Stimulated activated CD4-positive, alpha-beta T cell treated with anti-CD3 and anti-CD28 coated beads, TNF-alpha, amount 100 ng/mL, for 48 hours (primary cell): ENCODE measurements at regions not wholly inside any gene's neighbourhood (a gene's known extent, or its start where the extent isn't known, plus 50 kb on each side); places are given as distances from the start of the nearest gene placed in this dataset.
A peak's percentile ranks its signal among the peaks of the same experiment; 100 is the strongest.

Source experiments
- DNase-seq, 3 donors: peaks; one replicate each; pipeline ENCODE4 v3.0.0-alpha.2; 2020; ENCODE audit warnings: low read depth in 3 of 3

GRCh38 chr9:88326936-88327335 is 61.3 kb upstream of the SPIN1 start:
- DNase-seq, result no peak

DNA sequence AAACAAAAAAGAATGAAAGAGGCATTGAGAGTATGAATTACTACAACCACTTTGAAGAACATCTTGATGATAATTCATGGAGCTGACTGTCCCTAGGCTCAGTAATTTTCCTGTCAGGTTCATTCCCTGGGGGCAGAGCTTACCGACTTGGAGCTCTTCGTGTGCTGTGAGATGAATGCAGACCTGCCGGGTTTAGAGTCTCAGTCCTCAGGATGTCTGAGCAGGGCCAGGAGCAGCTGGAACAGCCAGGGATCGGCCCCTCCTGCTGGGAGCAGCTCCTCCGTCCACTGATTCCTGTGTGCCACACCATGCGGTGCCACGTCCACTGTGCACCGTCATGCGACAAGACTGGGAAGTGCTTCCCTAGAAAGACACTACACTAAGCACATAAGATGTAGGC is 62.2 kb upstream of the SPIN1 start:
- DNase-seq, result no peak

DNA sequence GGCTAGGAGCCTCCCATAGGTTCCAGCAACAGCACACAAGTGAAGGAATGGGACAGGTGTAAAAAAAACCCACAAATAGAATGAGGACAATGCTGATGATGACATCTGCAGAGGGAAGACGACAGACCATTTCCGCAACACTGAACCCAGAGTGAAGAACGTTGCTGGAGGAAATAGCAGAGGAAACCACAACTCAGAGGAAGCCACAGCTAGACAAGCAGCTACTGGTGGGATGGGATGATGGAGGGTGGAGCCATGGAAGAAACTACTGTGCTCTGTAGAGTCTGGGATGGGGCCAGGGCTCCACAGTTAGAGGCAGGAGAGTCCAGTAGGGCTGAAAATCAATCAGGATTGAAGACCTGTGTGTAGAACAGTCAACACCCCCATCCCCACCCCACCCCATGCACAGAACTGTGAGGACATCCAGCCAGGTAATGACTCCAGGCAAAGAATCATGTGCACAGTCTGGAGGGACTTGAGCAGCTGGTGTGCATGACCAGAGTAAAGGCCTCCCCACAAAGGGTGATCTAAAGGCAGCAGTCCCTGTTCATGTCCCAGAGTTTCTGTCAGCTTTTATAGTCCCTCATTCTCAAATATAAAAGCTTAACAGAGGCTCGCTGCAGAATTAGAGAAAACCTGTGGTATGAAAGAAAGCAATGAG is 65.2 kb upstream of the SPIN1 start:
- DNase-seq, result peak in 2 of 3 donors; percentile 5 to 14

DNA sequence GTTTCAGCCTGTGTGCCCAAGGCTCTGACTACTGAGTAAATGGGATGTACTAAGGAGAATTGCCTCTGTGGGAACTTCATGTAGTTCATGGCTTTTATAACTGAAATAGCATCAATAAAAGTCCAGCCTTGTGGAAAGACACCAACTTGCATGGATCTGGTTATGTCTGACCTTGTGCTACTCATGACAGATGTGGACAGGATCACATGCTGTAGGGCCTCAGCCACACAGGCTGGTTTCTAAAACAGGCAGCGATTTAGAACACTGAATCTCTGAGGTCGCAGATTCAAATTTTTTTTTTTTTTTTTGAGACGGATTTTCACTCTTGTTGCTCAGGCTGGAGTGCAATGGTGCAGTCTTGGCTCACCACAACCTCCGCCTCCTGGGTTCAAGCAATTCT is 66.5 kb upstream of the SPIN1 start:
- DNase-seq, result no peak

- no peak for DNase-seq
Observed at GRCh38 chr9:88320748-88321415, 67.4 kb upstream of the SPIN1 start.

DNA sequence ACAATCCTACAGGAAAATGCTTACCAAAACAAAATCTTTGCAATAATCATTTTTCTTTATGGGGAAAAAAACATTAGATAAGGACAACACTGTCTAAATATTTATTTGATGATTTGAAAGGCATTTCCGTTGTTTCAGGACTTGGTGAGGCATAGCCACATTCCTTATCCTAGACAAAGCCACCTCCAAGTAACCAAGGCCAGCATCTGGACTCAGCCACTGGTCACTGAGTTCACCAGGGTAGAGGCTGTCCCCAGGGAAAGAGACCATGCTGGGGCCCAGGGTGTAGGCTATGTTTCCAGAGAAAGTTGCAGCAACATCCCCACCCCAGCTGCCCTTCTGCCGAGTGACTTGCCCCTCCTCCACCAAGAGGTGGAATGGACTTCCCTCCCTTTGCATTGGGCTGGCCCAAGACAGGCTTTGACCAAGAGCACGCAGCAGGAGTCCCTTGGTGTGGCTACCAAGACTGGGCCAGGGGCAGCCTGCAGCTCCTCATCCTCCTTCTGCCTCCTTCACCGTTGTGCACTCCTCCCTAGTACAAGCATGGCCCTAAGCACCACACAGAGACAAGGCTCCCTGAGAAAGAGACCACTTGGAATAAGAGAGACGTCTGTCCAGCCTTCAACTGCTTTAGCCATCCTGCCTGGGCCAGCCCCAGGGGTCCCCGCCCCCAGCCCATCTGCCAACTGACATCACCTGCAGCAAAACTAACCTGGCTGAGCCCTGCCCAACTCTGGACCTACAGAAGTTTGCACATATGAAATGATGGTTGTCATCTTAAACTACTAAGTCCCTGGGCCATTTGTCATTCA is 68.1 kb upstream of the SPIN1 start:
- no peak for DNase-seq

DNA sequence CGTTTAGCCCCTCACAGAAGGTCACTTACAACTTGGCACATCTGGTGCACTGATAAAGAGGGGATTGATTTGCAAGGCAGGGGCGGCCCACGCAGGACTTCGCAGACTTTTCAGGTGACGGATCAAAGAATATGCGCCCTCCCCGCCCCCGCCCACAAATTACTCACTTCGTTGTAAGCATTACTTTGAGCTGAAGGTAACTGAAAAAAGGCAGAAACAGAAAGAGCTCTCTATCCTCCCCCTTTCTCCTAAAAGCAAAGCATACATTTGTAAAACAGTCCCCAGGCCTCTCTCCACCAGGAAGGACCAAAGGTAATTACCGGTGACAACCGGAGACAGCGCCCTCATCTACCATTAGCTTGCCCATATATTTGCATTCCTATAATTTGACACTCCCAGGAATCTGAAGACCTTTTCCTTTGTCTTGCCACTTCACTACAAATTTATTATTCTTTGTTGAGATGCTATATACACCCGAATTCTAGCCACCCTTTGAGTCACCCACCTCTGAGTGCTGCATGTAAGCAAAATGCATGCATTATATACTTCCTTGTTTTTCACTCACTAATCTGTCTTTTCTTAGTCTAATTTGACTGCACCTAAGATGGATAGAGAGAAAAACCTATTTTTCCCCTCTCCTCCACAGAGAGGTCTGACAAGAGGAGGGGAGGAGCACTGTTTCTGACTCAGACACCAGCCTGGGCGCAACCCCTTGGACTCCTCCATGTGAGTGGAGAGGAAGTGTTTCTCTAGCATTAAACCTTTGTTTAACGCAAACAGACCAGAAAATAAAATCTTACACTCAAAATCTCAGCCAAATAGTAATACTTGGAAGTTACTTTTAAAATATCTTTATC is 74.7 kb upstream of the SPIN1 start:
- peak; percentile 4 to 44 (median 43) for DNase-seq

DNA sequence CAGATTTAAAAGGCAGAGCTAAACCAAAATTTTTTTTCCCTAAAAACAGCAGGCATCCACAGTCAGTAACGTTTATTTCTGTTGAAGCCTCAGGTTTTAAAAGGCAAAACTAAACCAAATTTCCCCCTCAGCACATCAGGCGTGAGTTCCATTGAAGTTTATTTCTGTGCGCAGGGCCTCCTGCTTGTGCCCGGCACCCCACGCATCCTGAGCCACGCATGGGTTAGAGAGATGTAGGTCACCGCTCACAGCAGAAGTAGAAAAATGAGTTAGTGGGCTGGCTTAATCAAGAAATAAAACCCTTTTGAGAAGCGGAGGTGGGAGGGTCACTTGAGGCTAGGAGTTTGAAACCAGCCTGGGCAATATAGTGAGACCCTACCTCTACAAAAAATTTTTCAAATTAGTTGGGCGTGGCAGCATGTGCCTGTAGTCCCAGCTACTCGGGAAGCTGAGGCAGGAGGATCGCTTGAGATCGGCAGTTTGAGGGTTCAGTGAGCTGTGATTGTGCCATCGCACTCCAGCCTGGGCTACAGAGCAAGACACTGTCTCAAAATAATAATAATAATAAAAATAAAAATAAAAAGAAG is 75.6 kb upstream of the SPIN1 start:
- no peak for DNase-seq

DNA sequence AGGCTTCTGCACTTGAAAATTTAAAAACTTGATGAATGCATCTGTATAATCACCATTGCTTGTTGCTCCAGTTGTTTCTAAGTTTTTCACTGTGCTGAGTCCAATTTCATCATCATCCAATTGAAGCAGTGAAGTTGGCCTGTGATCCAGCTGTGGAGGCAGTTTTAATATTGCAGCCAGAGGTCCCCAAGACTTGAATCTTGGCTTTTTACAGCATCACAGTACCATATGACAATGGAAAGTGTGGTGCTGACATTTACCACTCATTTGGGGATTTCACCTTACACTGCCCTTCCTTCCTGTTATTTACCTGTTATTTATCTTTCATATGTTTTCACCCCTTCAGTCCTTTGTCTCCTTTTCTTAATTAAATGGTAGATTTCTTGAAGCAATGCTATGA is 76.2 kb upstream of the SPIN1 start:
- DNase-seq, result no peak

- DNase-seq, result no peak
Observed at GRCh38 chr9:88310310-88310980, 77.8 kb upstream of the SPIN1 start.

DNA sequence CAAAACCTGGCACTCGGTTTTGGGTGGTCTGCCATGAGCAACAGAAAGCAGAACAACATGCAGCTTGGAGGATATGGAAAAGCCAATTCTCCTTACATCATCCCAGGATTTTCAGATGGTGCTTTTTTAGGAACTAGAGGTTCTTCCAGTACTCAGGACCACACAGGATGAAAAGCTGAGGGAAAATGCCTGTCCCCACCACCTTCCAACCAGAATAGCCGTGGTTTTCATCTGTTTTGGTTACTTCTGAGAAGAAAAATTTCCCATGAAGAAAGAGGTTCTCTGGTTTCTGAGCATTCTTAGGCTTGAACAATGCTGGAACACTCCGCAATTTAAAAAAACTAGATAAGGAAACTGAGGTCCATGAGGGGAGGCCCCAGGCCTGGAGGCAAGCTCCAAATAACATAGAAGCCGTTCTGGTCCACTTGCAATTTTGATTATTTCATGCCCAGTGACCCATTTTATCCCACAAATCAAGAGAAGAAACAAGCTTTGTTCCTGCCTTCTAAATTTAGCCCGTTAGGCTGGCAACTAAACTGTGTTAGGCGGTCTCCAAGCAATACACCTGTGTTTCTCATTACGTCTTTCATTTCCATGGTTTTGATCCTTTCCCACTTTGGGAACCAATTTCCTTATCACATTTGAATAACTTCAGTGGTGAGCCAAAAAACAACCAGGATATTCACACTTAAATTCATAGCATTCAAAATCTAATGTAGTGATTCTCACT is 79.2 kb upstream of the SPIN1 start:
- no peak for DNase-seq

DNA sequence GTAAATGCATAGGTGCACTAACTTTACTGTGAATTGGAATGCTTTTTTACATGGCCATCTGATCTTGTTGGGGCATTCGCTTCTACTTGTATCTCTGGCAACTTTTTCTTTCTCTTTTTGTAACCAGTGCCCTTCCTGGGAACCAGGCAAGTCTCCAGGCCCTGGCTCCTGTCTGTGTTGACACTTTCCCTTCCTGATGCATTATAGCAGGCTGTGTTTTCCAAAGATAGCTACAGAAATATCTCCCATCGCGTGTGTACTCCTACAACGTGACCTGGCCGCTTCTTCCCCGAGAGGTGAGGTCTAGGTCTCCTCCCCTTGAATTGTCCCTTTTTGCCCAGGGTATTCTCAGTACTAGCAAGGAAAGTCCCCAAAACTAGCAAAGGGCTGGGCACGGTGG is 81.1 kb upstream of the SPIN1 start:
- DNase-seq, result no peak

GRCh38 chr9:88303721-88304451 is 84.4 kb upstream of the SPIN1 start:
- peak; percentile 30 to 44 (median 38) for DNase-seq

GRCh38 chr9:88302579-88303324 is 85.5 kb upstream of the SPIN1 start:
- DNase-seq, result no peak

DNA sequence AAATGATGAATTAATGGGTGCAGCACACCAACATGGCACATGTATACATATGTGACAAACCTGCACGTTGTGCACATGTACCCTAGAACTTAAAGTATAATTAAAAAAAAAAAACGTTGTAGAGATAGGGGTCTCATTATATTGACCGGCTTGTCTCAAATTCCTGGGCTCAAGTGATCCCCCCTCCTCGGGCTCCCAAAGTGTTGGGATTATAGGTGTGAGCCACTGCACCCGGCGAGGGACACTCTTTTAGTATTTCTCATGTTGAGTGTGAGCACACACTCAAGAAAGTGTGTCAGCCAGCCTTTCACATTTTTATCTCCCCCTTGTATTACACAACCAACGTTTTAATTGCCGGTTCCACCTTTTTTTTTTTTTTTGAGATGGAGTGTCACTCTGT is 87.7 kb upstream of the SPIN1 start:
- DNase-seq, result no peak

GRCh38 chr9:88291856-88292255 is 96.4 kb upstream of the SPIN1 start:
- DNase-seq, result no peak

DNA sequence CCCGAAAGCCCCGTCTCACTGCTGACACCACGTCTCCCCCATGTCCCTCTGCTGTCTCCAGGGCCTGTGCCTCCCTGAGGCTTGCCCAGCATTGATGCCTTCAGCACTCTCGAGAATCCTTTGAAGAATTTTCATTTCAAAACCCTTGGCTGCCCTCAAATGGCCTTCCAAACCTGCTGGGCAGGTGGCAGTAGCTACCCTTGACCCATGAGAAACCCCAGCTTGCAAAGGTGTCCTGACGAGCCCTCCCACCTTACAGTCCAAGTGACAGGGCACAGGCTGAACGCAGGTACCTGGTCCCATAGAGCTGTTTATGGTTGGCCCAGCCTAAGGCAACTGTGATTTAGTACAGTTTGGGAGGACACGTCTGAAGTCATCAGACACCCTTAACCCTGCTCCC is 97.2 kb upstream of the SPIN1 start:
- DNase-seq, result no peak

- DNase-seq, result no peak
Observed at GRCh38 chr9:88289532-88289931, 98.7 kb upstream of the SPIN1 start.

- DNase-seq, result no peak
Observed at GRCh38 chr9:88287972-88288371, 100.3 kb upstream of the SPIN1 start.
